Astrocyte of the hippocampus (primary cell): ENCODE measurements at regions not wholly inside any gene's neighbourhood (a gene's known extent, or its start where the extent isn't known, plus 50 kb on each side); places are given as distances from the start of the nearest gene placed in this dataset.

Experiments used
- DNase-seq: peaks from one replicate; pipeline ENCODE4 v3.0.0; 2011; ENCODE audit warnings: low read depth, low spot score

- no peak for DNase-seq
These were observed 53.9 kb upstream of the NFE2L3 start for GRCh38 chr7:26097837-26098668.

GRCh38 chr7:26099236-26099635 is 52.8 kb upstream of the NFE2L3 start:
- DNase-seq = no peak

GRCh38 chr7:26100406-26101339 is 51.3 kb upstream of the NFE2L3 start:
- no peak for DNase-seq

GRCh38 chr7:26101361-26102151 is 50.4 kb upstream of the NFE2L3 start:
- no peak for DNase-seq

- DNase-seq = no peak
These were observed 49.8 kb upstream of the NFE2L3 start for GRCh38 chr7:26102176-26102575.
